ENCODE measurements at regions not wholly inside any gene's neighbourhood (a gene's known extent, or its start where the extent isn't known, plus 50 kb on each side); places are given as distances from the start of the nearest gene placed in this dataset.

DNA sequence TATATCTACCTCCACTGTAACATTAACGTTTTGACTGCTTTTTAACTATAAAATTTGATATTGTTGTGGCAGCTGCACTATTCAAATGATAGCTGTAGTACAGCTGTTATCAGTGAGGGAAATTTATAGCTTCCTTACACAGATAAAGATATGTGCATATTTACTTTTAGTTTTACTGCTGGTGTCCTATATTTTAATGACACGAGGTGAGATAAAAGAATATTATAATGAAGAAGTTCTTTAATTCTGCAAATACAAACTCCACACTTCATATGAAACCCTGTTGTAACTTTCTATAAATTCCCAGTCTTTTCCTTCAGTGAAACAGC is 427.8 kb upstream of the ZEB2 start:
- TF ChIP-seq, protein P1, sequence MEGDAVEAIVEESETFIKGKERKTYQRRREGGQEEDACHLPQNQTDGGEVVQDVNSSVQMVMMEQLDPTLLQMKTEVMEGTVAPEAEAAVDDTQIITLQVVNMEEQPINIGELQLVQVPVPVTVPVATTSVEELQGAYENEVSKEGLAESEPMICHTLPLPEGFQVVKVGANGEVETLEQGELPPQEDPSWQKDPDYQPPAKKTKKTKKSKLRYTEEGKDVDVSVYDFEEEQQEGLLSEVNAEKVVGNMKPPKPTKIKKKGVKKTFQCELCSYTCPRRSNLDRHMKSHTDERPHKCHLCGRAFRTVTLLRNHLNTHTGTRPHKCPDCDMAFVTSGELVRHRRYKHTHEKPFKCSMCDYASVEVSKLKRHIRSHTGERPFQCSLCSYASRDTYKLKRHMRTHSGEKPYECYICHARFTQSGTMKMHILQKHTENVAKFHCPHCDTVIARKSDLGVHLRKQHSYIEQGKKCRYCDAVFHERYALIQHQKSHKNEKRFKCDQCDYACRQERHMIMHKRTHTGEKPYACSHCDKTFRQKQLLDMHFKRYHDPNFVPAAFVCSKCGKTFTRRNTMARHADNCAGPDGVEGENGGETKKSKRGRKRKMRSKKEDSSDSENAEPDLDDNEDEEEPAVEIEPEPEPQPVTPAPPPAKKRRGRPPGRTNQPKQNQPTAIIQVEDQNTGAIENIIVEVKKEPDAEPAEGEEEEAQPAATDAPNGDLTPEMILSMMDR (IDR thresholded peaks at IDR 0.05; ENCODE audit: insufficient read depth, low read length) = no peak
- TF ChIP-seq POLR2AphosphoS5 (IDR thresholded peaks at IDR 0.05; ENCODE audit: low read depth) (no peak), GABPA (IDR thresholded peaks at IDR 0.05; ENCODE audit: low read depth) (no peak), SPI1 (IDR thresholded peaks at IDR 0.05; ENCODE audit: borderline replicate concordance, low read depth) (no peak)
- TF ChIP-seq, protein P2, sequence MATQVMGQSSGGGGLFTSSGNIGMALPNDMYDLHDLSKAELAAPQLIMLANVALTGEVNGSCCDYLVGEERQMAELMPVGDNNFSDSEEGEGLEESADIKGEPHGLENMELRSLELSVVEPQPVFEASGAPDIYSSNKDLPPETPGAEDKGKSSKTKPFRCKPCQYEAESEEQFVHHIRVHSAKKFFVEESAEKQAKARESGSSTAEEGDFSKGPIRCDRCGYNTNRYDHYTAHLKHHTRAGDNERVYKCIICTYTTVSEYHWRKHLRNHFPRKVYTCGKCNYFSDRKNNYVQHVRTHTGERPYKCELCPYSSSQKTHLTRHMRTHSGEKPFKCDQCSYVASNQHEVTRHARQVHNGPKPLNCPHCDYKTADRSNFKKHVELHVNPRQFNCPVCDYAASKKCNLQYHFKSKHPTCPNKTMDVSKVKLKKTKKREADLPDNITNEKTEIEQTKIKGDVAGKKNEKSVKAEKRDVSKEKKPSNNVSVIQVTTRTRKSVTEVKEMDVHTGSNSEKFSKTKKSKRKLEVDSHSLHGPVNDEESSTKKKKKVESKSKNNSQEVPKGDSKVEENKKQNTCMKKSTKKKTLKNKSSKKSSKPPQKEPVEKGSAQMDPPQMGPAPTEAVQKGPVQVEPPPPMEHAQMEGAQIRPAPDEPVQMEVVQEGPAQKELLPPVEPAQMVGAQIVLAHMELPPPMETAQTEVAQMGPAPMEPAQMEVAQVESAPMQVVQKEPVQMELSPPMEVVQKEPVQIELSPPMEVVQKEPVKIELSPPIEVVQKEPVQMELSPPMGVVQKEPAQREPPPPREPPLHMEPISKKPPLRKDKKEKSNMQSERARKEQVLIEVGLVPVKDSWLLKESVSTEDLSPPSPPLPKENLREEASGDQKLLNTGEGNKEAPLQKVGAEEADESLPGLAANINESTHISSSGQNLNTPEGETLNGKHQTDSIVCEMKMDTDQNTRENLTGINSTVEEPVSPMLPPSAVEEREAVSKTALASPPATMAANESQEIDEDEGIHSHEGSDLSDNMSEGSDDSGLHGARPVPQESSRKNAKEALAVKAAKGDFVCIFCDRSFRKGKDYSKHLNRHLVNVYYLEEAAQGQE (IDR thresholded peaks at IDR 0.05; ENCODE audit: insufficient replicate concordance, low read depth) = no peak

All from HL-60 (cell line).